ENCODE measurements at regions not wholly inside any gene's neighbourhood (a gene's known extent, or its start where the extent isn't known, plus 50 kb on each side); places are given as distances from the start of the nearest gene placed in this dataset.

DNA sequence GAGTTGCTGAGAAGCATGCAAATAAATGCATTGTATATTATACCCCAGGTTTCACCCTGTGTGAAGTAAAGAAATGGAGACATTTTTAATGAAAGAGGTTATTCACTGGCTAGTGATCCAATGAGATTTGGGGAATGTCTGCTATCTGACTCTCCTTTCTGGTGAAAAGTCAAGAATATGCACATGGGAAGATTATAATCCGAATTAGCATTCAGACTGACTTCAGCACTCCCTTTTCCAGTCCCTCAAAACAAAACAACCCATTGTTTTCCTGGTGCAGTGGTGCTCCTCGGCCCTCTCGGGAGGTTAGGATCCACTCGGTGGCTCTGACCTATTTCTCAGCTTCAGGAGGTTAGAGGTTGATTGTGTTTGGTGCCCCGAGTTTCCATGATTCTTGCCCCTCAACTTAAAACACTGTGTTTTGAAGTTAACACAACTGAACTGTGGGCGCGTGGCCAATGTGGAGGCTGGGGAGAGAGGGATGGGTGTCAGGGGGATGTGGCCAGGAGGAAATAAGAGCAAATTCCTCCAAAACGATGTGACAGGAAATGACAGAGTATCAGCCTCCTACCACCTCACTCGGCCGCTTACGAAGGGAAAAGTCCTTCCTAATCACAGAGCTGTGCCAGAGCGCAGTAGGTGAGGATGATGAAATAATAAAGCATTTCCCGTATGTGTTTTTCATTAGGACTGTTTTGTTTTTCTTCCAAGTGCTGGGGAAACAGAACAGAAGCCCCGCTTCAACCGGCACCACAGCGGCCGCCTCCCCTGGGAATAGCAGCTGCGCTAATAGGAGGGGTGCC, 440.1 kb downstream of the MTX2 start:
- no peak for DNase-seq (ENCODE audit: low read depth in 4 of 4, low spot score in 1 of 4)

GRCh38 chr2:176709991-176710390, 440.7 kb downstream of the MTX2 start:
- no peak for DNase-seq (ENCODE audit: low read depth in 4 of 4, low spot score in 1 of 4)

- no peak for DNase-seq (ENCODE audit: low read depth in 4 of 4, low spot score in 1 of 4)
Measured at GRCh38 chr2:176710657-176711186, 441.5 kb downstream of the MTX2 start.

DNA sequence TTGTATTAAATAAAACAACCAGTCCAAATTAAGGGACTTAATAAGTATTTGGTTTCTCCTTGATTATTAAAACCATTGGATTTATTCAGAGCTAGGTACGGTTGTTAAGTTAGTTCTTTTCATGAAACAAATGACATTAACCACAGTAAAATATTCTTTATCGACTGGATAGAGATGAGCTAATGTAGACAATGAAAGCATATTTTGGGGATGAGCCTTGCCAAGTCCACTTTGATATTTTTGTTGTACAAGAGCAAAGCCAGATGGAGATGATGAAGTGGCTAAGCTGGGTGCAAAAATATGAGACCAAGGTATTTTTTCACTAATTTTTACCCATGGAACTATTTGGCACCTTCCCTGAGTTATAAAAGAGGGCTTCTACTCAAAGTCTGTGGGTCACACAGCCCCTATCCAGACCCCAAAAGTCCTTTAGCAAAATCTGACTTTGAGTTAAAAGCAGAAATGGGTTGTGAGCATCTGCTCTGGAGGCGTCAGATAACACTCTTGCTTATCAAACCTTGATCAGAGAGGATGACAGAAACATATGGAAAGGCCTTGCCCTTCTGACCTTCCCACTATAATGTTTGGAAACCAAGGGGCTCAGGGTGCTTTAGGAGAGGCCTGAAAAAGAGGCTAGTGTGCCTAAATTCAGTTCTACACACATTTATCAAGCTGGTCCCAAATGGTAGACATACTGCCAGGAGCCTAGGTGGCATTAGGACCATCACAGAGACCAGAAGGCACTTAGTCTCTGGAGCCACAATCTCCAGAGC, 456.8 kb downstream of the MTX2 start:
- DNase-seq (ENCODE audit: low read depth in 4 of 4, low spot score in 1 of 4), result no peak

DNA sequence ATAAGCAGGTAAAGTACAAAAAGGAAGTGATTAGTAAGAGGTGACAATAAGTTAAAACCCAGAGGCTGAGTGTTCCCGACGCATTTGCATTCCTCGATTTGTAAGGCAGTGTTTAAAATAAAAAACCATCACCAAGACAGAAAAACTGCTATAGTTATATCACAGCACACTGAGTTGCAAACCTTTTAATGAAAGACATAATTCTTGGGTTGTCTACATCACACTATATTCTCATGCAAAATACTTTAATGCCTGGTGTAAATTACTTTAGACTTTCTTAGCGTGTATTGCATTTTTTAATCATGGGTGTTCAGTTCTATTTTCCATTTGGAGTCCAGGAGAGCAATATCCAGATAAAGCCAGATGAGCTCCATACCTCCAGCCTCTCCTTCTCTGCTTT, 458.5 kb downstream of the MTX2 start:
- DNase-seq (ENCODE audit: low read depth in 4 of 4, low spot score in 1 of 4), result no peak

DNA sequence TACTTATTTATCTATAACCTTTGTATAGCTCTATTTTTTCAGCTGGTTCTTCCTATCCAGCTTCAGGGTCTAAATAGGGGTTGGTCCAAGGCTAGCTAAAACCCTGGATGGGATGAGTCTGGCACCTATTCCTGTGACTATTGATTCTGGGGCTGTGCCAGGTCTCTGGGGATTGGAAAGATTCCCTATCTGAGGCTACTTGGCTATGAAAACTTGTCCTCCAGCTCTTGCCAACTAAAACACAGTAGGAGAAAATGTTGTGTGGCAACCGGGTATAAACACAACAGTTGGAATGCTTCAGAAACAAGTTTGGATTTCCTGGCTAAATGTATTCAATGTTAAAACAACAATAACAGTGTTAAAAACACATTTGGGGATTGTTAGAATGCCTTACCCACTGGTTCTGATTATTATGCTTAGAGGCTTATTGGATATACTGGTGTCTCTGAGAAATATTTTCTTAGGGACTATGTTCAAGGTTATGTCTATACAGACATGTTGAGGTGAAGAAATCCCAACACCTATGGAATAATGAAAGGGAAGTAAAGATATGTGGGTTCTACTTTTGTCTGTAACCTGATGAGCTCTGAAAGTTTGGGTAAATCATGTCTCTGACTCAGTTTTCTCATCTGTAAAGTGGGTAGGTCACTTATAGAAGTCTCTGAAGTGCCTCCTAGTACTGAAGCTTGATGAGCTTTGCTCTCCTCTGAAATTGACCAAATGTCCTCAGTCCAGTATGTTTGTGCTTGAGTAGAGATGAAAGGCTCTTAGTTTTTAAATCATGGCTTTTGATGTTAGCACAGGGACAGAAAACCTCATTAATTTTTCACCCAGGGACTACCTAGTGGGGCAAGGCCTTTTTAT, 460.7 kb downstream of the MTX2 start:
- DNase-seq (ENCODE audit: low read depth in 4 of 4, low spot score in 1 of 4), result no peak

- no peak for DNase-seq (ENCODE audit: low read depth in 4 of 4, low spot score in 1 of 4)
Measured at GRCh38 chr2:176732780-176733179, 463.5 kb downstream of the MTX2 start.

GRCh38 chr2:176733698-176734430, 464.6 kb downstream of the MTX2 start:
- DNase-seq (ENCODE audit: low read depth in 4 of 4, low spot score in 1 of 4), result no peak

DNA sequence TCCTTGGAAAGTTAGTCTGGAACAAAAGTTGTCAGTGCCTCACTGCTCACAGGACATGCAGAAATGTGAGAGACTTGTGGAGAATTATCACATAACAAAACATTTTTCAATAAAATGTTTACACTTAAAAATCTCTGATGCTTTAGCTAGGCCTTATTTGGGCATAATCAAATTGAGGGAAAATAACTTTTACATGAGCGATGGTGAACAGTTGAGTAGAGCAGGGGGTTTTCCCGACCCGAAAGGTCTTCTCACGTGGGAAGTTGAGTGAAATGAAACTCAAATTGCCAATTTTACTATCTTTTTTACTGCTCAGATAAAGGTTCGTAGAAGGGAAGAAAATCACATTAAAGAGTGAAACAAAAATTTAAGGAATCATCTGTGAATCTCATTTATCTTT, 465.6 kb downstream of the MTX2 start:
- no peak for DNase-seq (ENCODE audit: low read depth in 4 of 4, low spot score in 1 of 4)

GRCh38 chr2:176742271-176742670, 470.3 kb upstream of the HNRNPA3 start:
- DNase-seq (ENCODE audit: low read depth in 4 of 4, low spot score in 1 of 4), result no peak

DNA sequence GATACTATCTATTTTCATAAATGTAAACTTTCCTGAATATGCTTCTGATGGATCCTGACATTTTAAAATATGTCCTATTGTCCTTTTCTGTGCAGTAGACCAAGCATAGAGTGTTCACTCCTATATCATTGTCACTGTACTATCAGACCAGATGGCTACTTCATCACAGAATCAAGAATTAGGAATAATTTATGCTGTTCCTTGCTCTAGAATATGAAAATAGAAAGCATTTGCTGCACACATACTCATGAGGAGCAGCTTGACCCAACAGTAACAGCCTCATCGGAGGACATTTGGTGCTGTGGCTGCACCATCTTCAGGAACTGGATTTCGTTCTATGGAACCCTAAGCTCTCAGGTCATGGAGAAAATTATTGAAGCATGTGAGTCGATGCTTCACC, 468.9 kb upstream of the HNRNPA3 start:
- no peak for DNase-seq (ENCODE audit: low read depth in 4 of 4, low spot score in 1 of 4)

DNA sequence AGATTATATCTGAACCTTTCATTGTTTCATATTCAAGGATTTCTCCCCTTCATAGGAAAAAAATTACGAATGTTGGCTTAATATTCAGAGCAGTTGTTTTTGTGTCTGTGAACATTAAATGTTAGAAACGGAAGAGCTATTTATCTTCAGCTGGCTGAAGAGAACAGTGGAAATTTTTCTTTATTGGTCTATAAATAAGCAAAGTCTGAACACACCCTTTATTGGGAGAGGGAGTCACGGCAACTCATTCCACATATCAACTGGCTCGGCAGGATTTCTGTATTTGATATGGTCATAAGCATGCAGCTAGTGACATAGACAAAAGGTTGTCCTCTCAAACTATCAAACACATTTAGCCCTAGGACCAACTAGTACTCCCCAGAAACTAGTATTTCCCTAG, 468.4 kb upstream of the HNRNPA3 start:
- no peak for DNase-seq (ENCODE audit: low read depth in 4 of 4, low spot score in 1 of 4)

GRCh38 chr2:176745543-176746200, 466.9 kb upstream of the HNRNPA3 start:
- no peak for DNase-seq (ENCODE audit: low read depth in 4 of 4, low spot score in 1 of 4)

- DNase-seq (ENCODE audit: low read depth in 4 of 4, low spot score in 1 of 4), result no peak
Measured at GRCh38 chr2:176746411-176746810, 466.2 kb upstream of the HNRNPA3 start.

GRCh38 chr2:176747506-176747905, 465.1 kb upstream of the HNRNPA3 start:
- DNase-seq (ENCODE audit: low read depth in 4 of 4, low spot score in 1 of 4), result no peak

GRCh38 chr2:176747928-176748327, 464.7 kb upstream of the HNRNPA3 start:
- DNase-seq (ENCODE audit: low read depth in 4 of 4, low spot score in 1 of 4), result no peak

- no peak for DNase-seq (ENCODE audit: low read depth in 4 of 4, low spot score in 1 of 4)
Measured at GRCh38 chr2:176748662-176749061, 463.9 kb upstream of the HNRNPA3 start.

GRCh38 chr2:176751314-176752227, 461.0 kb upstream of the HNRNPA3 start:
- DNase-seq (ENCODE audit: low read depth in 4 of 4, low spot score in 1 of 4), result no peak

DNA sequence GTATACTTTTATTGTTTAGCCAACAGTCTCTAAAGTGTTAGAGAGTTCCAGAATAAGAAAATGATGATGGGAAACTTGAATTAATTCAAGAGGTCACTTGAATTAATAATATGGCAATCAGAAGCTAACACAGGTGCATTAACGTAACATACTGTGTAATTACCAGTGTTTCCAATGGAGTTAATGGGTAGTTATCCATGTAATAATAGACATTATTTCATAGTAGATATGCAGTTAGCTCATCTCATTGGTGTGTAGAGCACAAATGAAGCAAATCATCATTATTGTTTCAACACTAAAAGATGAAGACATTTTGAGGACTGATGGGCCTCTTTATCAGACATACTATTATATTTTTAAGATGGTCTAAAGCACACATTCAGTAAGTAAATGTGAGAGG, 460.3 kb upstream of the HNRNPA3 start:
- DNase-seq (ENCODE audit: low read depth in 4 of 4, low spot score in 1 of 4), result no peak

Data from stimulated activated CD4-positive, alpha-beta T cell treated with anti-CD3 and anti-CD28 coated beads, Interleukin-1b, Interleukin-23, amount 100 ng/mL, for 24 hours (primary cell).